ENCODE measurements at regions not wholly inside any gene's neighbourhood (a gene's known extent, or its start where the extent isn't known, plus 50 kb on each side); places are given as distances from the start of the nearest gene placed in this dataset.
"Not testable (repeated sequence)": the region's sequence is repeated elsewhere in the genome, so short reads cannot be mapped to it uniquely, and the experiment has no call there.

GRCh38 chr21:35157374-35157773, 108.3 kb upstream of the RUNX1 start:
- H3K27me3 Mint-ChIP-seq; POLR2A ChIA-PET; H3K4me1 Mint-ChIP-seq; H3K36me3 Mint-ChIP-seq; H3K27ac Mint-ChIP-seq; DNase-seq; H3K4me3 Mint-ChIP-seq; ATAC-seq (ENCODE audit: low read depth): not testable (repeated sequence)
- peaks cover 19% of the 10 kb centered on the region for H3K9me3 Mint-ChIP-seq

GRCh38 chr21:35156293-35157278, 107.5 kb upstream of the RUNX1 start:
- Mint-ChIP-seq H3K27ac (no peak overlapping the region), H3K9me3 (peaks cover 19% of the 10 kb centered on the region), H3K36me3 (peaks cover 8% of the 10 kb centered on the region), H3K4me1 (no peaks in the 10 kb centered on the region), H3K27me3 (no peaks in the 10 kb centered on the region), H3K4me3 (no peak overlapping the region)
- no peak for ATAC-seq (ENCODE audit: low read depth)
- DNase-seq, result no peak
- POLR2A ChIA-PET, result no interaction called here

- H3K27ac Mint-ChIP-seq, result no peak overlapping the region
- POLR2A ChIA-PET, result no interaction called here
- H3K4me1 Mint-ChIP-seq, result peaks cover 3% of the 10 kb centered on the region
- H3K36me3 Mint-ChIP-seq, result peaks cover 12% of the 10 kb centered on the region
- no peak for DNase-seq
- H3K4me3 Mint-ChIP-seq, result no peak overlapping the region
- peaks cover 24% of the 10 kb centered on the region for H3K9me3 Mint-ChIP-seq
- ATAC-seq (ENCODE audit: low read depth), result no peak
- no peaks in the 10 kb centered on the region for H3K27me3 Mint-ChIP-seq
These were observed 105.7 kb upstream of the RUNX1 start for GRCh38 chr21:35154788-35155187.

GRCh38 chr21:35153671-35154070, 104.6 kb upstream of the RUNX1 start:
- peaks cover 13% of the 10 kb centered on the region for H3K36me3 Mint-ChIP-seq
- peaks cover 3% of the 10 kb centered on the region for H3K4me1 Mint-ChIP-seq
- peaks cover 18% of the 10 kb centered on the region for H3K9me3 Mint-ChIP-seq
- H3K4me3 Mint-ChIP-seq, result no peak overlapping the region
- H3K27me3 Mint-ChIP-seq, result no peaks in the 10 kb centered on the region
- no peak overlapping the region for H3K27ac Mint-ChIP-seq
- no peak for DNase-seq
- ATAC-seq (ENCODE audit: low read depth), result no peak
- POLR2A ChIA-PET, result no interaction called here

GRCh38 chr21:35150562-35151226, 101.6 kb upstream of the RUNX1 start:
- POLR2A ChIA-PET, result no interaction called here
- H3K9me3 Mint-ChIP-seq, result peaks cover 14% of the 10 kb centered on the region
- H3K27ac Mint-ChIP-seq, result no peak overlapping the region
- H3K27me3 Mint-ChIP-seq, result peaks cover 4% of the 10 kb centered on the region
- H3K4me1 Mint-ChIP-seq, result peaks cover 3% of the 10 kb centered on the region
- H3K36me3 Mint-ChIP-seq, result peaks cover 13% of the 10 kb centered on the region
- ATAC-seq (ENCODE audit: low read depth) (no peak), DNase-seq (no peak)
- H3K4me3 Mint-ChIP-seq, result no peak overlapping the region

GRCh38 chr21:35149698-35150097, 100.6 kb upstream of the RUNX1 start:
- Mint-ChIP-seq H3K4me1 (peaks cover 3% of the 10 kb centered on the region), H3K36me3 (peaks cover 13% of the 10 kb centered on the region), H3K4me3 (no peak overlapping the region), H3K27me3 (peaks cover 7% of the 10 kb centered on the region), H3K9me3 (peaks cover 12% of the 10 kb centered on the region), H3K27ac (no peak overlapping the region)
- DNase-seq (no peak), ATAC-seq (ENCODE audit: low read depth) (no peak)
- POLR2A ChIA-PET, result no interaction called here

- Mint-ChIP-seq H3K4me3 (no peak overlapping the region), H3K27me3 (peaks cover 7% of the 10 kb centered on the region), H3K27ac (no peak overlapping the region), H3K4me1 (peaks cover 3% of the 10 kb centered on the region), H3K36me3 (peaks cover 13% of the 10 kb centered on the region), H3K9me3 (peaks cover 12% of the 10 kb centered on the region)
- no peak for DNase-seq
- no peak for ATAC-seq (ENCODE audit: low read depth)
- POLR2A ChIA-PET, result no interaction called here
These were observed 98.3 kb upstream of the RUNX1 start for GRCh38 chr21:35147439-35147838.

GRCh38 chr21:35145626-35146233, 96.6 kb upstream of the RUNX1 start:
- Mint-ChIP-seq H3K27ac (no peak overlapping the region), H3K27me3 (peaks cover 7% of the 10 kb centered on the region), H3K36me3 (peaks cover 9% of the 10 kb centered on the region), H3K4me1 (no peaks in the 10 kb centered on the region), H3K4me3 (no peak overlapping the region), H3K9me3 (peaks cover 9% of the 10 kb centered on the region)
- POLR2A ChIA-PET, result no interaction called here
- ATAC-seq (ENCODE audit: low read depth) (no peak), DNase-seq (no peak)

GRCh38 chr21:35144978-35145377, 95.9 kb upstream of the RUNX1 start:
- Mint-ChIP-seq H3K4me1 (no peaks in the 10 kb centered on the region), H3K27ac (no peak overlapping the region), H3K27me3 (peaks cover 7% of the 10 kb centered on the region), H3K9me3 (peaks cover 5% of the 10 kb centered on the region), H3K36me3 (peaks cover 7% of the 10 kb centered on the region), H3K4me3 (no peak overlapping the region)
- POLR2A ChIA-PET, result no interaction called here
- DNase-seq (no peak), ATAC-seq (ENCODE audit: low read depth) (no peak)

GRCh38 chr21:35142036-35142815, 93.1 kb upstream of the RUNX1 start:
- ATAC-seq (ENCODE audit: low read depth), result no peak
- Mint-ChIP-seq H3K27me3 (peaks cover 7% of the 10 kb centered on the region), H3K4me3 (no peak overlapping the region), H3K4me1 (peaks cover 13% of the 10 kb centered on the region), H3K9me3 (peaks cover 2% of the 10 kb centered on the region), H3K36me3 (peaks cover 4% of the 10 kb centered on the region), H3K27ac (no peak overlapping the region)
- POLR2A ChIA-PET, result no interaction called here
- DNase-seq, result no peak

- Mint-ChIP-seq H3K9me3 (no peaks in the 10 kb centered on the region), H3K27me3 (no peaks in the 10 kb centered on the region), H3K4me3 (peak overlapping the region; percentile 59), H3K27ac (no peak overlapping the region), H3K4me1 (peaks cover 13% of the 10 kb centered on the region), H3K36me3 (no peaks in the 10 kb centered on the region)
- DNase-seq (no peak), ATAC-seq (ENCODE audit: low read depth) (no peak)
- POLR2A ChIA-PET, result interaction anchor here (0.7 to 1.0 kb wide), 2 partner anchors 20 to 92 kb away, joined by 4 read pairs; no protein-coding TSS in a partner anchor
These were observed 90.2 kb upstream of the RUNX1 start for GRCh38 chr21:35139382-35139715.

GRCh38 chr21:35138665-35139381, 89.7 kb upstream of the RUNX1 start:
- Mint-ChIP-seq H3K27ac (peak overlapping the region; percentile 74), H3K4me1 (peaks cover 13% of the 10 kb centered on the region), H3K27me3 (no peaks in the 10 kb centered on the region), H3K36me3 (no peaks in the 10 kb centered on the region), H3K9me3 (no peaks in the 10 kb centered on the region), H3K4me3 (peak overlapping the region; percentile 59)
- DNase-seq (peak; percentile 36), ATAC-seq (ENCODE audit: low read depth) (peak; percentile 88)
- POLR2A ChIA-PET, result interaction anchor here (0.7 to 1.0 kb wide), 2 partner anchors 21 to 92 kb away, joined by 4 read pairs; no protein-coding TSS in a partner anchor
